ENCODE measurements at regions not wholly inside any gene's neighbourhood (a gene's known extent, or its start where the extent isn't known, plus 50 kb on each side); places are given as distances from the start of the nearest gene placed in this dataset.

GRCh38 chr9:78559449-78559885, 262.5 kb downstream of the PSAT1 start:
- no peak overlapping the region for H3K27ac ChIP-seq
- TF ChIP-seq CTCF (conservative IDR thresholded peaks at IDR 0.05), result no peak
- no peak for TF ChIP-seq ZFX (IDR thresholded peaks at IDR 0.05)

GRCh38 chr9:78562021-78562420, 265.1 kb downstream of the PSAT1 start:
- TF ChIP-seq ZFX (IDR thresholded peaks at IDR 0.05), result no peak
- H3K27ac ChIP-seq, result no peak overlapping the region

GRCh38 chr9:78563269-78563668, 266.3 kb downstream of the PSAT1 start:
- no peak overlapping the region for H3K27ac ChIP-seq
- no peak for TF ChIP-seq CTCF (conservative IDR thresholded peaks at IDR 0.05)
- no peak for TF ChIP-seq ZFX (IDR thresholded peaks at IDR 0.05)

GRCh38 chr9:78565481-78565880, 268.6 kb downstream of the PSAT1 start:
- no peak for TF ChIP-seq CTCF (conservative IDR thresholded peaks at IDR 0.05)
- no peak for TF ChIP-seq ZFX (IDR thresholded peaks at IDR 0.05)

GRCh38 chr9:78566521-78566920, 269.6 kb downstream of the PSAT1 start:
- TF ChIP-seq CTCF (conservative IDR thresholded peaks at IDR 0.05) (no peak), ZFX (IDR thresholded peaks at IDR 0.05) (no peak)
- H3K27ac ChIP-seq, result no peak overlapping the region; the same call in 1 of the 2 replicates

More at GRCh38 chr9:78565481-78565880, 268.6 kb downstream of the PSAT1 start:
- no peak overlapping the region for H3K27ac ChIP-seq

GRCh38 chr9:78566948-78567675, 270.2 kb downstream of the PSAT1 start:
- H3K27ac ChIP-seq, result no peak overlapping the region; the same call in 1 of the 2 replicates
- TF ChIP-seq ZFX (IDR thresholded peaks at IDR 0.05) (no peak), CTCF (conservative IDR thresholded peaks at IDR 0.05) (no peak)

- TF ChIP-seq CTCF (conservative IDR thresholded peaks at IDR 0.05), result no peak
- TF ChIP-seq ZFX (IDR thresholded peaks at IDR 0.05), result no peak
- H3K27ac ChIP-seq, result no peak overlapping the region; the same call in 1 of the 2 replicates
These were observed 270.8 kb downstream of the PSAT1 start for GRCh38 chr9:78567693-78568092.

- H3K27ac ChIP-seq, result no peak overlapping the region
- no peak for TF ChIP-seq ZFX (IDR thresholded peaks at IDR 0.05)
- no peak for TF ChIP-seq CTCF (conservative IDR thresholded peaks at IDR 0.05)
These were observed 271.8 kb downstream of the PSAT1 start for GRCh38 chr9:78568774-78569173.
